Lung (tissue), 11 donors: ENCODE measurements at regions not wholly inside any gene's neighbourhood (a gene's known extent, or its start where the extent isn't known, plus 50 kb on each side); places are given as distances from the start of the nearest gene placed in this dataset.
A peak's percentile ranks its signal among the peaks of the same experiment; 100 is the strongest.

Experiments used
- ATAC-seq: fragments of 200-7000 bp; cut with Tn5 transposase; one replicate; pipeline ENCODE4 v1.9.1; 2020; ENCODE audit warnings: moderate number of reproducible peaks; ENCODE audit not compliant: insufficient read depth, low FRiP score
- DNase-seq, 3 donors: peaks; one replicate each; pipeline ENCODE4 v3.0.0-alpha.2; 2013 to 2017
- H3K27ac ChIP-seq, 2 donors: one replicate each; pipeline ENCODE4 v1.5.1; 2013; ENCODE audit warnings: mild to moderate bottlenecking in 2 of 2, moderate library complexity in 2 of 2, control low read depth in 1 of 2, inconsistent platforms in 1 of 2, low read depth in 1 of 2, low read length in 1 of 2
- H3K27me3 ChIP-seq, 3 donors: one replicate each; pipeline ENCODE4 v1.5.1; 2013; ENCODE audit warnings: low read length in 2 of 3; ENCODE audit not compliant: control insufficient read depth in 3 of 3, insufficient read depth in 3 of 3
- H3K36me3 ChIP-seq, 4 donors: one replicate each; pipeline ENCODE4 v1.5.1; 2013; ENCODE audit warnings: low read length in 4 of 4, mild to moderate bottlenecking in 1 of 4, moderate library complexity in 1 of 4; ENCODE audit not compliant: control insufficient read depth in 4 of 4, insufficient read depth in 4 of 4
- H3K4me1 ChIP-seq, 5 donors: one replicate each; pipeline ENCODE4 v1.5.1; 2013; ENCODE audit warnings: low read length in 5 of 5, mild to moderate bottlenecking in 2 of 5, moderate library complexity in 1 of 5; ENCODE audit not compliant: control insufficient read depth in 5 of 5, insufficient read depth in 5 of 5
- H3K4me3 ChIP-seq: one replicate; pipeline ENCODE4 v1.5.1; 2013; ENCODE audit warnings: mild to moderate bottlenecking, control low read depth, moderate library complexity
- H3K9ac ChIP-seq, 2 donors: one replicate each; pipeline ENCODE4 v1.5.1; 2013; ENCODE audit warnings: low read length in 2 of 2, control low read depth in 1 of 2; ENCODE audit not compliant: insufficient read depth in 1 of 2
- H3K9me3 ChIP-seq, 4 donors: one replicate each; pipeline ENCODE4 v1.5.1; 2013; ENCODE audit warnings: low read length in 3 of 4, mild to moderate bottlenecking in 1 of 4, moderate library complexity in 1 of 4; ENCODE audit not compliant: control insufficient read depth in 4 of 4, insufficient read depth in 3 of 4
- CTCF ChIP-seq: IDR thresholded peaks from 2 replicates; pipeline ENCODE4 v1.5.1; 2012; ENCODE audit warnings: mild to moderate bottlenecking; ENCODE audit errors: control extremely low read depth, extremely low read depth
- WGBS, 2 donors: extraction: QIAGEN DNeasy Blood & Tissue Kit; methylation state at CpG; one replicate each; pipeline ENCODE4 v1.1.7; 2013; 5-methylcytosine and 5-hydroxymethylcytosine counted together
- donor health status: control.
- donor health status: control.
- donor health status: Bipolar disorder and iron deficiency.
- donor health status: healthy.
- donor health status: DM: yes; HTN: yes; CAD: no.

DNA sequence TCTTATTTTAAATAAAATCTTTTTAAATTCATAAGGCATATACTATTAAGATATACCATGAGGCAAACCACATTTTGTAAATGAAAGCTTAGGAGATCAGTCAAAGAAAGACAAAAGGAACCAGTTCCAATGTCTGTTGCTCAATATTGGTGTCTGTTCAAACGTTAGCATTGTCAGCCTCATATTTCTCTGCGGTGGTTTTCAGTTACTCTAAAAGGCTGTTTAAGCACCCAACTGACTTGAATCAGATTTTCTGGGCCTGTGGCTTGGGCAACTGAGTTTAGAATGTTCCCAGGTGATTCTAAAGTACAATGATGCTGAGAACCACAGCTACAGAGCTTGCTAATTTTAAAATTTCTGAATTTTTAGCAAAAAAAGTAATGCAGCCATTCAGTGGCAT, 166.3 kb upstream of the KIF2A start:
- Histone ChIP-seq H3K9ac (no peak overlapping the region), H3K27me3 (peaks cover 0 to 12% (median 6%) of the 10 kb centered on the region in 3 donors), H3K9me3 (no peaks in the 10 kb centered on the region), H3K4me3 (no peak overlapping the region), H3K36me3 (no peaks in the 10 kb centered on the region), H3K4me1 (peaks cover 0 to 8% (median 0%) of the 10 kb centered on the region in 5 donors), H3K27ac (no peak overlapping the region)
- WGBS, 2 donors: 31 to 62% methylated on average over 2 of the region's 2 CpGs
- DNase-seq (no peak), ATAC-seq (no peak)
- TF ChIP-seq CTCF: no peak

DNA sequence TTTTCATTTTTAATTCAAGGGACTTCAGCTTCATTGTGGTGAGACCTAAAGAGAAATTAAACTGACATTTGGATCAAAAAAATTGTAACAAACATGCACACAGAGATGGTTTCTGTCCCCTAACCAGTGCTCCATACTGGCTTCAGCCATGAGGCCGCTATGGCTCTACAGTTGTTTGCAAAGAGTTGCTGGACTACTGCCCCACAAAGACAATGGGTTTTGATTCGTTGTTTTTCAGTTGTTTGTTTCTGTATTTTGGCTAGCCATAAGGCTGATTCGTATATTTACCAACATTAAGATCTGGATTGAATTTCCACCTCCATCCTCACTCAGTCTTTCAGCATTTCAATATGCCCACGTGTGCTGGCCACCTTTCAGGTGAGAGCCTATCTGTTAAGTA, 163.7 kb upstream of the KIF2A start:
- ATAC-seq (no peak), DNase-seq (no peak)
- Histone ChIP-seq H3K9me3 (no peaks in the 10 kb centered on the region), H3K27me3 (peaks cover 0 to 6% (median 4%) of the 10 kb centered on the region in 3 donors), H3K36me3 (no peaks in the 10 kb centered on the region), H3K4me3 (no peak overlapping the region), H3K9ac (no peak overlapping the region), H3K4me1 (peaks cover 0 to 8% (median 0%) of the 10 kb centered on the region in 5 donors), H3K27ac (no peak overlapping the region)
- WGBS, 2 donors: 79 to 84% methylated on average over 4 of the region's 4 CpGs
- TF ChIP-seq CTCF: no peak

DNA sequence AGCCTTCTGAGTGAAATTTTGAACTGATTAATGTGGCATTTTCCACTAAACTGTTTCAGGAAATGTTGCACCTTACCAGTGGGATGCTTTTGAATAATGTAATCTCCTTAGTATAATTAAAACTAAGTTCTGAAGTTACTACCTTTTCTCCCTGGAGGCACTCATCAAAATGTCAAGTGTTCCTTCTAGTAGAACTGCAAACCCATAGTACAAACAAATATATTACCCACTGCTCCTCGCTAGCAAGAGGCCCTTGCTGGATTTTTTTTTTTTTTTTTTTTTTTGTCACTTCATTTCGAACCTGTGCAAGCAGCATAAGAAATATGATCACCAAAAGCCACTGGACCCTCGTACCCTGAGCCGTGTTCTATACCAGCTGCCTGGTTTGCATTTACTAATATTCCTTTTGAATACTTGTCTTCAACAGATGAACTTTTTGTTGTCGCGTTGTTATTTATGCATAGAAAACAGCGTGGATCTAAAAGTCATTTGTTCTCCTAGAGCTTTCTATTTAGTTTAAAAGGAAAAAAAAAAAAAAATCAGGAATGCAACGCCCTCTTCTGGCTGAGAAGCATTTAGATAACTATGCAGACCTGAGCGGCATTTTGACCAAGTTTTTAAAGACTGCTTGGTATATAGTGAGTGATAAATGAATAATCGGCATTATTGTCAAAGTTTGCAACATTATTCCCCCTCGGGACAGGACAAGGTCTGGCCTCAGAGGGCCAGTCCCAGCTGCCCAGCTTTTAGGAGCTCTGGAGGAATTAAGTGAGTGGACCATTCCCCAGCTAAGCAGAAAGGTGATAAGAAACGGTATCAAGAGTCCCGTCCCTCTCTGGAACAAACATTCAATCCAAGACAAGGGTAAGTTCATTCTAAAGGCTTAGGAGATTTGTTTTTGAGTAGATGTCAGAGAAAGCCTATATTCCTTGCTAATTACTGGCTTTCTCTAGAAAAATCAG, 162.5 kb upstream of the KIF2A start:
- no peaks in the 10 kb centered on the region for H3K36me3 ChIP-seq
- ATAC-seq (peak; percentile 66), DNase-seq (peak in 2 of 3 donors; percentile 55 to 67)
- peaks cover 0 to 4% (median 3%) of the 10 kb centered on the region in 3 donors for H3K27me3 ChIP-seq
- 23 to 26% methylated on average over 13 of the region's 13 CpGs for WGBS, 2 donors
- no peak overlapping the region for H3K27ac ChIP-seq
- H3K9ac ChIP-seq: no peak overlapping the region
- H3K4me3 ChIP-seq: no peak overlapping the region
- TF ChIP-seq CTCF: no peak
- H3K4me1 ChIP-seq: peaks cover 0 to 8% (median 0%) of the 10 kb centered on the region in 5 donors
- H3K9me3 ChIP-seq: no peaks in the 10 kb centered on the region
